ENCODE measurements at regions not wholly inside any gene's neighbourhood (a gene's known extent, or its start where the extent isn't known, plus 50 kb on each side); places are given as distances from the start of the nearest gene placed in this dataset.
"Not testable (repeated sequence)": the region's sequence is repeated elsewhere in the genome, so short reads cannot be mapped to it uniquely, and the experiment has no call there.

- not testable (repeated sequence) for DNase-seq
Measured at GRCh38 chr2:130248355-130248754, 50.1 kb upstream of the TUBA3E start.
